Stimulated activated CD8-positive, alpha-beta memory T cell treated with anti-CD3 and anti-CD28 coated beads, Interleukin-2, amount 100 ng/mL, for 48 hours (primary cell): ENCODE measurements at regions not wholly inside any gene's neighbourhood (a gene's known extent, or its start where the extent isn't known, plus 50 kb on each side); places are given as distances from the start of the nearest gene placed in this dataset.

Source experiments
- DNase-seq, 2 donors: peaks; one replicate each; pipeline ENCODE4 v3.0.0-alpha.2; 2020; ENCODE audit warnings: low read depth in 2 of 2

DNA sequence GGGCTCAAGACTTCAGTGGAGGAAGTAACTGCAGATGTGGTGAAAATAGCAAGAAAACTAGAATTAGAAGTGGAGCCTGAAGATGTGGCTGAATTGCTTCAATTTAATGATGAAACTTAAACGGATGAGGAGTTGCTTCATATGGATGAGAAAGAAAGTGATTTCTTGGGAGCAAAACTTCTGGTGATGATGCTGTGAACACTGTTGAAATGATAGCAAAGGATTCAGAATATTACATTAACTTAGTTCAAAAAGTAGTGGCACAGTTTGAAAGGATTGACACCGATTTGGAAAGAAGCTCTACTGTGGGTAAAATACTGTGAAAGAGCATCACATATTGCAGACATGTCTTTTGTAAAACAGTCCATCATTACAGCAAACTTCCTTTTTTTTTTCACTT lies 638.0 kb downstream of the NYAP2 start:
- DNase-seq: no peak

DNA sequence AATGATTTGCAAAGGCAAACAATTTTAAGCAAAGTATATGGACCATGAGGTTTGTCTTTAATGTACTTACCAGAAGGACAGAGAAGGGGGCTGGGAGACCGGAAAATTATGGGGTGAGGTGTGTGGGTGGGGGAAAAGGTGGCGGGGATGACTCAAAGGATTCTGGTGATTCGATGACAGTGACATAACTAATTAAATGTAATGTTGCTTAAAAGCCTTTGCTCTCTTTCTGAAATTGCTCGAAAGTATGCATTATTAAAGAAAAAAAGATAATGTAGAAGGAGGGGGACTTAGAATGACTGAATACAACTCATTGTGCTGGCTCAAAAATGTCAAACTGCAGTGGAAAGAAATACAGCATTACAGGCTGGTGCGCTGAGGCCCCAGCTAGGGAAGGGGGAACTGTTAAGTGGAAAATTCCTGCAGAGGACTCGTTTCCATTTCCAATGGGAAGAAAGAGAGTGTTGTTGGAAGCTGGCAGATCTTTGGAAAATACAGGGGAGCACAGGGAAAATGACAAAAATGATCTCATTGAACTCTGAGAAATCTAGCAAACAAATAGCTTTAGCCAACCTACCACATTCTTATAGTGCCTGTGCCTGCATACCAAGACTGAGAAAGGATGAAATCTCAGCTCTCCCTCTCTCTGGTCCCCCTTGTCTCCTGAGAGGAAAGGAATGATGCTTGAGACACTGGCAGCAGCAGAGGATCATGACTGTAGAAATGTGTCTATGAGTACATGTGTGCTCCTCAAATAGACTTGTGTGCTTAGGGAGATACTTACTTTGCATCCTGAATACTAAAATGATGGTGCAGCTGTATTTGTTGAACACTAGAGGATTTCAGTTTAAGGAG lies 632.4 kb downstream of the NYAP2 start:
- no peak for DNase-seq

DNA sequence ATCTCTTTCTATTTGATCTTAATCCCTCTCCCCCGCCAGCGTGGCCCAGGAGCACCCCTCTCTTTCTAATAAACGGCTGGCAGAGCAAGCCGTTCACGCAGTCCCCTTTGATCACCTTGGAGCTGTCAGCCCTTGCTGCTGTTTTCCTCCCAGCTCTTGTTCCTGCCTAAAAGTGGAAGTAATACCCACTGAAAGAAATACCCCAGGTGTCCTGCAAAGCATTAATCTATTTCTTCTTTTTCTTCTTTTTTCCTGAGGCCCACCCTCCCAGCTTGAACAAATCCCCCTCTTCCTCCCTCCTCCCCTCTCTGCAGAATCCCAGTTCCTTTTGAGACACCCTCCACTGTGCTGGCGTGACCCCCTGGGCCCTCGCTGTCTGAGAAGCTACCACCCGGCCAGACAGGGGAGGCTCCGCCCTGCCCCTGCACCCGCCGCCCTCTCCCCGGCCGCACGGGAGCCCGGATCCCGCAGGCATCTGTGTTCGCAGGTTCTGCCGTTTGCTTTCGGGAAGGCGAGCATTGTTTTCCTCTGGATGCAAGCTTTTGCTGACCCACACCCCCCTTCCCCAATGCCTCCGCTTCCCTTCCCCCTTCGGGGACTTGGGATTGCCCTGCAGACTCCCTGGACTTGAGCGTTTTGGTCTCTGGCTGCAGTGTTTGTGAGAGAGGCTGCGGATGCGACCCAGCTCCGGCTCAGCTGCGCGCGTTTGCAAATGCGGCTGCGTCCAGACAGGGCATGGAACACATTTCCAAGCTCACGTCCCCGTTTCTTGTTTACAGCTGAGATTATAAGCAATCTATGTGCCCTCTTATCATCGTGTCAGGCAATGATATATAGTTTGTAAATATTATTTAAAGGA lies 631.5 kb downstream of the NYAP2 start:
- DNase-seq: no peak

DNA sequence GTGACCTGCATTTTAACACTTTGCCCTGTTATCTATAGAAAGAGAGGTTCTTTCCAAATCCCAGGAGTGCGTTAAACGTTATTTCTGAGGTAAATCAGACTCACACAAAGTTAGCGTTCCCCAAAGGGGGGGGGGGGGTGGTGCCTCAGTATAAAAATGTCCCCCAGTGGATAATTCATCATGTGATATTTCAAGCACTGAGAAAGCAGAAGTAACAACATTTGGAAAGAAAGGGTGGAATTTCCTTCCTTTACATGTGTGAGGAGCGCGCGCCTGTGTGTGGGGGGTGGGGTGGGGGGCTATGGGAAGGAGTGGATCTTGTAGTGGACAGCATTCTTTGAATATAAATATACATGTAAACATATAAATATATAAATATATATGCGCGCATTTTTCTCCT lies 630.9 kb downstream of the NYAP2 start:
- DNase-seq: no peak

DNA sequence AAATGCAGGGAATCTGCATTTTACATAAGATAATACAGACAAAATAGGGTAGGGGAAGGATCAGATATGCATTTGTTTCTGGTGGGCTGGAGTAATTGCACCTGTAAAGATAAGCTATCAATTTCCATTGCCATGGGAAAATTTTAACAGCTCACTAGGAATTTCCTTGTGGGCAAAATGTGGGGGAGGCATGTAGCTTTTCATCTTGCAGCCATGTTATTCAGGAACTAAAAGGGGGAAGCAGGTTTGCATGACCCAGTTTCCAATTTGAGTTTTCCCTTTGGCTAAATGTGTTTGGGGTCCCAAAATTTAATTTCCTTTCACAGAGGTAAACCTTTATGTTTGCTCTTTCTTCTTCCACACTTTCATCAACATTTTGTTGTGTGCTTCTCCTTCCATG lies 624.4 kb downstream of the NYAP2 start:
- no peak for DNase-seq

DNA sequence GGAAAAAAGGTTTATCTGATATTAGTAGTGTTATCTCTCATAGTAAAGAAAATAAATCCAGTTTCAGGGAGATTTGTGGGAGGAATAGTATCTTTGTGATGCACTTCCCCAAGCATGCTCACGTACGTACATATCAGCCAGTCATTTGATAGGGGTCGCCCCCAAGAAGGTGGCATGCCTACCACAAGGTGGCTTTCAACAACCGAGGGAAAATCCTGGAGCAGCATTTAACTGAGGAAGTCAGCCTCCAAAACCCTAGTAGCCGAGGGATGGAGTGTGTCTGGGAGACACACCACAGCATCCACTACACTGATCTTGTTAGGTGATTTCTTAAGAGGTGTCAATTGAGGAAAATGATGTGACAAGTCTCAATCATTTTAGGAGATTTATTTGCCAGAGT lies 623.9 kb downstream of the NYAP2 start:
- DNase-seq: no peak

DNA sequence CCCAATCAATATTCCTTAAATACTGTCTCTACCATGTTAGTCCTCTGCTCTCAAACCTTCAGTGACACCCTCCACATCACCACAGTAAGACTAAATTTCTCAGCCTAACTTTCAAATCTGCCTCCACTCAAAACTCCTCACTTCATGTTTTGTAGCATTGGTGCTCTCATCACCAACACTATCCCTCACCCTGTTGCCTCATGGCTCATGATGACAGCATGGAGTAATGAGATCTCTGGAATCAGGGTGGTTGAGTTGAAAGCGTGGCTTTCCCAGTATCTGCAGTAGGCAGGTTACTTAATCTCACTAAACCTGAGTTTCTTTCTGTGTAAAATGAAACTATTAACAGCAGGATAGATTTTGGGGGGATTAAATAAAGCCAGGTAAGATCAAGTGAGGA lies 621.4 kb downstream of the NYAP2 start:
- no peak for DNase-seq

DNA sequence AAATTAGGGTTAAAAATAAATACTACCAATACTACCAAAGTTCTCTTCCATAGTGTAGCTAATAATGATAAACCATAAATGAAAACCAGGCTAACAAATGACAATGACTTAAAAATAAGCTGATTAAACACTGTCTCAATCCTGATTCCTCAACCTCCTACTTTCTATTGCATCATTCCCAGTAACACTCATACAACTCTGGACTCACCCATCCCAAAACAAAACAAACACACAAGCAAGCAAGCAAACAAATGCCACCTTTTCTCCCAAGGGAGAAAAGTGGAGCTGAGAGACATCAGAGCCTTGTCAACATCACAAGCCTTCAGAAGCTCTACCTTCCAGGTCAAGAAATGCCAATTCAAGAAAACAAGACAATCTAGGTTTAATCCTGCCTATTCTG lies 620.7 kb downstream of the NYAP2 start:
- no peak for DNase-seq

DNA sequence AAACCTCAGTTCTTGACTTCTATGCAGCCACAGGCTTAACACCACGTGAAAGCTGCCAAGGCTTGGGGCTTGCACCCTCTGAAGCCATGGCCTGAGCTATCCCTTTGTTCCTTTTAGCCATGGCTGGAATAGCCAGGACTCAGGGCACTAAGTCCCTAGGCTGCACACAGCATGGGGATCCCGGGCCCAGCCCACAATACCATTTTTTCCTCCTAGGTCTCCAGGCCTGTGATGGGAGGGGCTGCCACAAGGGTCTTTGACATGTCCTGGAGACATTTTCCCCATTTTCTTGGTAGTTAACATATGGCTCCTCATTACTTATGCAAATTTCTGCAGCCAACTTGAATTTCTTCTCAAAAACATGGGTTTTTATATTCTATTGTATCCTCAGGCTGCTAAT lies 619.1 kb downstream of the NYAP2 start:
- no peak for DNase-seq

DNA sequence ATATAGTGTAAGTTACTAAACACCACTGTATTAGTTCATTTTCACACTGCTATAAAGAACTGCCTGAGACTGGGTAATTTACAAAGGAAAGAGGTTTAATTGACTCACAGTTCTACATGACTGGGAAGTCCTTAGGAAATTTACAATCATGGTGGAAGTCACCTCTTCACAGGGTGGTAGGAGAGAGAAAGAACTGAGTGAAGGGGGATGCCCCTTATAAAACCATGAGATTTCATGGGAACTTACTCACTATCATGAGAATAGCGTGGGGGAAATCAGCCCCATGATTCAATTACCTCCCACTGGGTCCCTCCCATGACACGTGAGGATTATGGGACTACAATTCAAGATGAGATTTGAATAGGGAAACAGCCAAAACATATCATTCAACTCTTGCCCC lies 618.0 kb downstream of the NYAP2 start:
- DNase-seq: no peak

DNA sequence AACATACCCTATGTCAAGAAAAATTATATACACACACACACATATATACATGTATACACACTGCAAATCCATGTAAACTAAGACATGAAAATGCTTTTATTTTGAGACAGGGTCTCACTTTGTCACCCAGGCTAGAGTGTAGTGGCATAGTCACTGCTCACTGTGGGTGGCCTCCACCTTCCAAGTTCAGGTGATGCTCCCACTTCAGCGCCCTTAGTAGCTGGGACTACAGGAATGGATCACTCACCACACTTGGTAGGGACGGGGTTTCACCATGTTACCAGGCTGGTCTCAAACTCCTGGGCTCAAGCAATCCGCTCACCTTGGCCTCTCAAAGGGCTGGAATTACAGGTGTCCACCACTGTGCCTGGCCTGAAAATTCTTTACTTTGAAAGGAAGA lies 617.6 kb downstream of the NYAP2 start:
- no peak for DNase-seq

DNA sequence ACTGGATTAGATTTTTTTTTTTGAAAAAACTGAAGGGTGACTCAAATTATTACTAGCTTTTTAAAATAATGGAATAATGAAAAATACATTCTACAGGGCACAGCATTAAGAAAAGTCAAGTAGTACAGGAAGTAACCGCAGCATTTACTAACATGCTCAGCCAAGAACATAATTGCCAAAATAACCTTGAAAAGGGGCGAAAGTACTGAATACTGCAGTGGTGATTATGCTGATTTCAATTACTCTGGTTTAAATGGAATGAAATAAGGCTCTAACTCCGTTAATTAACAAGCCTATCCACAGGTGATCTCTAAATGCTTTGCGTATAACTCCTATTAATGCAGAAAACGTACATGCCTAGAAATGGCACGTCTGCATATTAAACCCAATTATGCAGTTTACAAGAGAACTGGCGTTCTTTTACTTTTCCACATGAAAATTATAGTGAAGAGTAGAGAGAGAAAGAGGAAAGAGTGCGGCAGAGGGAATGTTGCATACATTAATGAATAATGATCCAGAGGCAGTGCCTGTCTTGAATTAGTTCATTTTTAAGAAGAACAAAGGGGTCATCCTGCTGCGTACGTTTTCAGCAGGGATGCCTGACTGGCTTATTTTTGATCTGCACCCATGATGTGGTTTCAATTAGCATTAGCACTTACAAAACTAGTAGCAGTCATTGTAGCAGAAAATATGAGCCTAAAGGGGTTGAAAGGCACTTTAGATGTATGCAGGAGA lies 612.4 kb downstream of the NYAP2 start:
- no peak for DNase-seq

DNA sequence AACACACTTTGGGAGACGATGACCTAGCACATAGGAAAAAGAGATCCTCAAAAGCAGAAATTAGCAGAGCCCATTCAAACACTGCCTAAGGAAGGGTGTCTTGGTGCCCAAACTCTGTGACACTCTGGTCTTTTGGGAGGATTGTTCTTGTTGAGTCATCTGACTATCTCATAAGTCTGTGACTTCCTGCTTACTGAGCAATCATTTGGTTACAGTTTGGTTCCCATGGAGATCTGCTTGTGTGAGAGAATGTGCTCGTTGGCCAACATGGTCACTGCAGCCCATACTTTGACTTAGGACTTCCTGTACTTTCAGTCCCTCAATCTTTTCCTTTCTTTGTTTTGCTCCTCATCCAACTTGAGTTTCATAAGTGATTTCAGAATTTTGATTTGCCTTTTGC lies 602.9 kb downstream of the NYAP2 start:
- no peak for DNase-seq

DNA sequence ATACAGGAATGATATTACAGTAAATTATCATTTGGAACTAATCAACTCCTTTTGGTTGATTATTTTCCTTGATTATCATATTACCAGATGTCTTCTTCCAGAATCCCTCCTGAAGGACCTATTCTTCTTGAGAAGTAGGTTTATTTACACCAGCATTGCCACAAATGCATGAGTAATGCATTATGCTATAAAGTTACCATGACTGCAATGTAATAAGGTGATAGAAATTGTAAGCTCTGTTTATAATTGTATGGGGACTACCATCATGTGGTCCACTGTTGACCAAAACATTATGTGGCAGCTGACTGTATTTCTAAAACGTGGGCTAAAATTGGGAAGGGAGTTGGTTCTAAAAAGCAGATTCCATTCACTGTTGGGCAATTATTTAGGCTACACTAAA lies 602.2 kb downstream of the NYAP2 start:
- no peak for DNase-seq

DNA sequence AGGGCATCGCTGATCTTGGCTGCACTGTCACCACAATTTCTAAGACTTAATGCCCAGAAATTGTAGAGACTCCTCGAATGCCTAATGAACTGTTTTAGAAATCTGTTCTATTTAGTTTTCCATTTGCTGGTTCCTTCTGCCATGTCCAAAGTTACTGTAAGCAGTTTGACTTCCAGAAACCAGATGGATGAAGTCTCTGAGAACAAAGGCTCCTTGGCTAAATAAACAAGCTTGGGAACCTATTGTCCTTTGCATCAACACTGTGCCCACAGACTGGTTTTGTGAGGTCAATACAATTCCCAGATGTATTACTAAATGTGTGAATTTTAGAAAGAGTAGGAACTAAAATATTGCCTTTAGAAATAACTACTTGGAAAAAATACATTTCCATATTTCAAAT lies 600.2 kb downstream of the NYAP2 start:
- no peak for DNase-seq

DNA sequence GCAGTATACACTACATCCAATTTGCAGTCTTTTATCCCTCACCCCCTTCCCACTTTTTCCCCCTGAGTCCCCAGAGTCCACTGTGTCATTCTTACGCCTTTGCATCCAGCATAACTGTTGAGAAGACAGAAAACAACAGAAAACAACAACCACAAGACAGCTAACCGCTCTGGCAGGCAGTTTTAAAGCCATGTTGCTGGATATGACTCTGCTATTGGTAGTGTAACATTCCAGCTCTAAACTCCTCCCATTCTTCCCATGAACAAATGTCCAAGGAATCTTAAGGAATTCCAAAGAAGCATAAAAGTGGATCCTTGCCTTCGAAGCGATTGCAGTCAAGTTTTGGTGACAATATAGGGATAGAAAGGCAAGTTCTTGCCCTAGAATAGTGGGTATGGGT lies 599.1 kb downstream of the NYAP2 start:
- no peak for DNase-seq

DNA sequence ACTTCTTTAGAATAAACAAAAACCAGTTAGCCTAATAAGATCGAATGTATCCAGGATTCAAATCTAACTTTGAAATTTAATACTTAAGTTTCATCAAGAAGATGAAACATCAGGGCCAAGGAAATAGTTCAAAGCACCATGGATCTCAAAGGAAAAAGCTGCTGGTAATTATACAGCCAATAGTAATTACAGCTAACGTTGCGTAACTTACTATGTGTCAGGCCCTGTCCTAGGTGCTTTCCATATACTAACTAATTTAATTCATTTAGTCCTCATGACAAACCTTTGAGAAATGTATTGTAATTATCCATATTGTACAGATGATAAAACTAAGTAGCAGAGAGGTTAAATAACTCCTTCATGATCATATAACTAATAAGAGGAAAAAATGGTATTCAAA lies 598.6 kb downstream of the NYAP2 start:
- DNase-seq: no peak

DNA sequence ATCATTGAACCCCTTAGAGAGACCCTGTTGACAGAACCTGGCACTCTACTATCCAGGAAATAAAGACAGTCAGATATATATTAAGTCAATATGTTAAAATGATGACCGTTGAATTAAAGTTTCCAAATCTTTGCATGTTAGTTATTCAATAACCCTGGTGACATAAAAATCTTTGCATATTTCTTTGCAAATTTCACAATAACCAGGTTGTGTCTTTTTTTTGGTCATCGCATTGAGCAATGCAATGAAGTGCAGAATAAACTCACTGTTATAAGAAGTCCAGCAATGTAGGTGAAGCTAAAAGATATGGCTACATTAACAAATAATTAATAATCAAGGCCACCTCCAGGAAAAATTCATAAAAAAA lies 596.9 kb downstream of the NYAP2 start:
- DNase-seq: no peak

DNA sequence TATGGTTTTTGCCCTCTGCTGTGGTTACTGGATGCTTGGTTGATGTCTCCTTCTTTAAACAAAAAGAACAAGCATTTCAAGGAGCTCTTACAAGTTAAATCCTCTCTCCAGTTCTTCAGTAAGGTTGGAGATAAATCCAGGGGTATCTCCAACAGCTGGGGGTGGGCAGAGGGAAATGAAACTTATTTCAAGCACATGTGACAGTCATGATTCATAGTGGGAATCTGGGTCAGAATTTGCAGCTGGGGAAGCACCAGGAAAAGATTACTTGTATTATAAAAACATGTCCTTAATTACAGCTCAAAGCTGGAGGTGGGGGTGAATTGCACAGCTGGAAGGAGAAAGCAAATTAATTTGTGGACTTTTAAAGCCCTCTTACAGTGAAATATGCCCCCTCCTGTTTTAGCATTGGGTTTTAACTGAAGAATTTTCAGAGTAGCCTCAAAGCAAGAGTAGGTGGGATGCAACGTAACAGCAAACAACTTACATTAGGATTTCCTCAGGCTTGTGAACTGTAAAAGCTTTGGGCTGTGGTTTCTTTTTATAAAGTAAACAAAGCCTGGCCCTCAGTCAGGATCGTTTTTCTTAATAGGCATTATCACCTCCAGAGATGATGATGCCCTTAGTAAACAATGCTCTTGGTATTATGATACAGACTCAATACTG lies 596.4 kb downstream of the NYAP2 start:
- DNase-seq: no peak

DNA sequence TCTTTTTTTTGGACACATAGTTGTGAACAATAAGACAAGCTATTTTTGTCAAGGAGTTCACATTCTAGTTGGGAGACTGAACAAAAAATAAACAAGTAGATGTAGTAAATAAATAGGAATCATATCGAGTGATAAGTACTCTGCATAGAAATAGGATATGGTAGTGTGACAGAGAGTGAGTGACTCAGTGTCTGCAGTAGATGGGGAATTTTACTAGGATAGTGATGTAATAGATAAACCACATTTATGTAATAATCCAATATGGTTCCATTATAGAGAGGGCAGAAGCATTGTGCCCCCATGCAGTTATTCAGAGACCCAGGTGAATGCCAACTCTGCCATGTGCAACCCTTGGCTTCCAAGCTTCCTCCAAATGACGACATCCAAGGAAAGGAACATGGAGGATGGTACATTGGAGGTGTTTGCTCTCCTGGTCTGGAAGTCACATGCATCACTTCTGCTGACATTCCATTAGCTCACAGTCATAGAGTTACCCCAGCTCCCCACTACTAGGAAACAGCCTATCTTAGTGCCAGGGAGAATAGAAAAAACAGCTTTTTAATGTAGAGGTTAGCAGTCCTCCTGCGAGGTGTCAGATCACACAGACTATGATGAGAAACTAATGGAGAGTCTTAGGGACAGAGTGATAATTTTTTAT lies 595.4 kb downstream of the NYAP2 start:
- DNase-seq: no peak

DNA sequence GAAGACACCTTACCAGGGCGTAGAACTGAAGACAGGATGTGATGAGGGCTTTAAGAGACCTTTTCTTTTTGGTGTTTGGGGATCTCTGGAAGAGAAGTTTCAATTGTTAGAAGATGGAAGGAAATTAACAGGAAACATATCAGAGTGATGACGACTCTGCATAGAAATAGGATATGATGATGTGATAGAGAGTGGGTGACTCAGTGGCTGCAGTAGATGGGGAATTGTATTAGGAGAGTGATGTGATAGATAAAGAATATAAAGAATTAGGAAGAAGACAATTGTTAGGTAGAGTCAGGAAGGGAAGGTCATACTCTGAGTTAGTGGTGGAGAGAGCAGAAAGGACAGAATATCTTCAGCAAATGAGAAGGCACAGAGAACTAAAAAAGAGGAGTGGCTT lies 593.9 kb downstream of the NYAP2 start:
- DNase-seq: no peak

DNA sequence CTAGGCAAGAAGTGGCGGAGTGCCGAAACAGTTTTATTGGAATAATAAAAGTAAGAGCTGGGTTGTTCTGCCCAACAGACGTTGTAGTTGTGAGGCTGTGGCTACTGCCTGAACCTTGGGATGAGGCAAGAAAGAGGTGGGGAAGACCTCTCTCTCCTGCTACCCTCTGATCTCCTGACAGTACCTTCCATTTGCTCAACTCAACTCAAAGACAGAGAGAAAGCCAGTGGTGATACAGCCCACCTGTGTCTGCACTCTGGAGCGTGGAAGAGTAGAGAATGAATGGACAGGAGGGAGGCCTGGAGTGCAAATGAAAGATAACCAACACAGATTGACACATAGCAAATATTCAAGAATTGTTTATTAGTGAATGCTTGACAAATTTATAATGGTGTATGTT lies 590.3 kb downstream of the NYAP2 start:
- DNase-seq: no peak
